HEK293 (cell line): ENCODE measurements at regions not wholly inside any gene's neighbourhood (a gene's known extent, or its start where the extent isn't known, plus 50 kb on each side); places are given as distances from the start of the nearest gene placed in this dataset.

Experiments used
- CTCF ChIA-PET: fragments of 350-600 bp; formaldehyde crosslinking; extraction: SDS; loops from one replicate; lab custom pipeline; 2021; ENCODE audit warnings: antibody characterized with exemption; lab: Yijun Ruan, JAX
- POLR2A ChIA-PET: fragments of 300-600 bp; formaldehyde crosslinking; extraction: SDS; loops from one replicate; lab custom pipeline; 2020; ENCODE audit warnings: antibody characterized with exemption, inconsistent platforms; lab: Yijun Ruan, JAX
- H3K27ac ChIP-seq: fragments of 200-500 bp; sonication (Bioruptor generic); 2 replicates; pipeline ENCODE4 v1.5.1; 2014; ENCODE audit warnings: low read depth, low read length, control low read depth, inconsistent platforms; ENCODE audit errors: extremely low read depth
- H3K36me3 ChIP-seq, 2 experiments: fragments of 200-500 bp in 1 of 2; sonication (Bioruptor generic) in 1 of 2; 1 replicate in 1 of 2; 2 replicates in 1 of 2; pipeline ENCODE4 v1.5.1; 2014 to 2017; ENCODE audit warnings: inconsistent platforms in 2 of 2, low read length in 2 of 2; ENCODE audit not compliant: control insufficient read depth in 2 of 2, insufficient read depth in 1 of 2
- H3K4me1 ChIP-seq: fragments of 200-500 bp; sonication (Bioruptor generic); 2 replicates; pipeline ENCODE4 v1.5.1; 2014; ENCODE audit warnings: mild to moderate bottlenecking, low read length, inconsistent platforms; ENCODE audit not compliant: control insufficient read depth, insufficient read depth
- H3K4me3 ChIP-seq: 2 replicates; pipeline ENCODE4 v1.5.1; 2011; ENCODE audit warnings: low read depth, mild to moderate bottlenecking, control low read depth, low read length, moderate library complexity
- H3K9me3 ChIP-seq: fragments of 200-500 bp; sonication (Bioruptor generic); 2 replicates; pipeline ENCODE4 v1.5.1; 2014; ENCODE audit warnings: low read depth, low read length, inconsistent platforms; ENCODE audit not compliant: control insufficient read depth, insufficient read depth
- AEBP2 ChIP-seq: fragments of 450-650 bp; formaldehyde crosslinking; IDR thresholded peaks from 2 replicates; pipeline ENCODE4 v1.5.1; 2016; ENCODE audit warnings: missing biosample characterization, missing genetic modification characterization, borderline replicate concordance
- CTCF ChIP-seq: fragments of 450-650 bp; formaldehyde crosslinking; IDR thresholded peaks from 2 replicates; pipeline ENCODE4 v1.5.1; 2016; ENCODE audit warnings: missing biosample characterization, missing genetic modification characterization
- FEZF1 ChIP-seq: fragments of 450-650 bp; formaldehyde crosslinking; IDR thresholded peaks from 2 replicates; pipeline ENCODE4 v1.5.1; 2016; ENCODE audit warnings: missing biosample characterization, missing genetic modification characterization
- GLI2 ChIP-seq: fragments of 450-650 bp; formaldehyde crosslinking; IDR thresholded peaks from 2 replicates; pipeline ENCODE4; 2017; ENCODE audit warnings: missing biosample characterization, missing genetic modification characterization, low read depth, borderline replicate concordance
- HOXC10 ChIP-seq: sonication (generic); formaldehyde crosslinking; IDR thresholded peaks from 2 replicates; pipeline ENCODE4 v1.8.1; 2023; ENCODE audit warnings: mild to moderate bottlenecking, missing genetic modification reagents
- KLF1 ChIP-seq: fragments of 450-650 bp; formaldehyde crosslinking; IDR thresholded peaks from 2 replicates; pipeline ENCODE4 v1.5.1; 2016; ENCODE audit warnings: missing biosample characterization, missing genetic modification characterization
- KLF10 ChIP-seq: fragments of 450-650 bp; IDR thresholded peaks from 2 replicates; pipeline ENCODE4 v1.5.1; 2018; ENCODE audit warnings: missing biosample characterization, mild to moderate bottlenecking, missing genetic modification characterization
- KLF8 ChIP-seq: fragments of 450-650 bp; formaldehyde crosslinking; IDR thresholded peaks from 2 replicates; pipeline ENCODE4 v1.5.1; 2016; ENCODE audit warnings: missing biosample characterization, missing genetic modification characterization
- SETDB1 ChIP-seq: IDR thresholded peaks from one replicate; pipeline ENCODE4 v1.6.1; 2017; ENCODE audit warnings: mild to moderate bottlenecking, low read length, moderate library complexity, mixed read lengths; ENCODE audit not compliant: insufficient read length
- TRIM28 ChIP-seq: IDR thresholded peaks from 2 replicates; pipeline ENCODE4 v1.6.1; 2011; ENCODE audit warnings: low read length, control low read depth, borderline replicate concordance
- ZBTB26 ChIP-seq: fragments of 450-650 bp; formaldehyde crosslinking; optimal IDR thresholded peaks from 2 replicates; pipeline ENCODE3; 2016; ENCODE audit warnings: missing biosample characterization, mild to moderate bottlenecking, missing genetic modification characterization
- ZFP69B ChIP-seq: fragments of 450-650 bp; formaldehyde crosslinking; IDR thresholded peaks from 2 replicates; pipeline ENCODE4 v1.5.1; 2016; ENCODE audit warnings: missing biosample characterization, missing genetic modification characterization
- ZIC2 ChIP-seq: fragments of 450-650 bp; formaldehyde crosslinking; IDR thresholded peaks from 2 replicates; pipeline ENCODE4 v1.5.1; 2016; ENCODE audit warnings: missing biosample characterization, missing genetic modification characterization
- ZNF140 ChIP-seq: fragments of 450-650 bp; formaldehyde crosslinking; IDR thresholded peaks from 2 replicates; pipeline ENCODE4 v1.5.1; 2016; ENCODE audit warnings: missing biosample characterization, missing genetic modification characterization
- ZNF148 ChIP-seq: fragments of 450-650 bp; formaldehyde crosslinking; IDR thresholded peaks from 2 replicates; pipeline ENCODE4 v1.5.0; 2017; ENCODE audit warnings: missing biosample characterization, missing genetic modification characterization, borderline replicate concordance
- ZNF155 ChIP-seq: fragments of 450-650 bp; formaldehyde crosslinking; IDR thresholded peaks from 2 replicates; pipeline ENCODE4 v1.5.1; 2016; ENCODE audit warnings: missing biosample characterization, missing genetic modification characterization
- ZNF211 ChIP-seq: fragments of 450-650 bp; formaldehyde crosslinking; IDR thresholded peaks from 2 replicates; pipeline ENCODE4 v1.5.1; 2016; ENCODE audit warnings: low read depth, missing biosample characterization, missing genetic modification characterization
- ZNF302 ChIP-seq: fragments of 450-650 bp; formaldehyde crosslinking; IDR thresholded peaks from 2 replicates; pipeline ENCODE4 v1.5.1; 2016; ENCODE audit warnings: missing biosample characterization, missing genetic modification characterization, low read depth
- ZNF394 ChIP-seq: fragments of 450-650 bp; formaldehyde crosslinking; IDR thresholded peaks from 2 replicates; pipeline ENCODE4 v1.5.1; 2016; ENCODE audit warnings: missing biosample characterization, missing genetic modification characterization, mild to moderate bottlenecking, moderate library complexity, borderline replicate concordance
- ZNF433 ChIP-seq: fragments of 450-650 bp; formaldehyde crosslinking; IDR thresholded peaks from 2 replicates; pipeline ENCODE4 v1.5.1; 2016; ENCODE audit warnings: missing biosample characterization, missing genetic modification characterization, low read depth
- ZNF48 ChIP-seq: fragments of 450-650 bp; formaldehyde crosslinking; IDR thresholded peaks from 2 replicates; pipeline ENCODE4 v1.5.1; 2016; ENCODE audit warnings: missing biosample characterization, missing genetic modification characterization
- ZNF791 ChIP-seq: fragments of 450-650 bp; formaldehyde crosslinking; IDR thresholded peaks from 2 replicates; pipeline ENCODE4 v1.5.1; 2016; ENCODE audit warnings: missing biosample characterization, missing genetic modification characterization
- ZSCAN4 ChIP-seq: fragments of 450-650 bp; formaldehyde crosslinking; IDR thresholded peaks from 2 replicates; pipeline ENCODE4 v1.5.1; 2017; ENCODE audit warnings: missing biosample characterization, missing genetic modification characterization

- Histone ChIP-seq H3K27ac (no peak overlapping the region), H3K4me1 (no peaks in the 10 kb centered on the region), H3K9me3 (no peaks in the 10 kb centered on the region), H3K36me3 (no peaks in the 10 kb centered on the region), H3K4me3 (no peak overlapping the region)
- POLR2A ChIA-PET: no interaction called here
- TF ChIP-seq ZNF140 (no peak), KLF10 (tag by site-specific recombination) (no peak), FEZF1 (no peak), KLF1 (tag by site-specific recombination) (no peak)
- TF ChIP-seq, all 188 proteins: peak for 0
- CTCF ChIA-PET: no interaction called here
These were observed 159.2 kb upstream of the SLC38A2 start for GRCh38 chr12:46531804-46532203.

- ChIA-PET CTCF (no interaction called here), POLR2A (no interaction called here)
- Histone ChIP-seq H3K9me3 (no peaks in the 10 kb centered on the region), H3K4me1 (no peaks in the 10 kb centered on the region), H3K36me3 (no peaks in the 10 kb centered on the region), H3K4me3 (no peak overlapping the region), H3K27ac (no peak overlapping the region)
- no peak for TF ChIP-seq ZSCAN4 (tag by site-specific recombination)
- no peak for TF ChIP-seq ZNF791 (tag by site-specific recombination)
- TF ChIP-seq KLF8: no peak
- no peak for TF ChIP-seq GLI2 (tag by site-specific recombination)
- TF ChIP-seq SETDB1: peak; percentile 33
- peak; percentile 26; the same call in 1 of the 2 replicates for TF ChIP-seq TRIM28
- no peak for TF ChIP-seq CTCF (tag by site-specific recombination)
These were observed 158.6 kb upstream of the SLC38A2 start for GRCh38 chr12:46531059-46531785.

GRCh38 chr12:46530373-46531056 lies 157.9 kb upstream of the SLC38A2 start:
- no peaks in the 10 kb centered on the region for H3K36me3 ChIP-seq
- H3K4me1 ChIP-seq: no peaks in the 10 kb centered on the region
- H3K27ac ChIP-seq: no peak overlapping the region
- ChIA-PET POLR2A (no interaction called here), CTCF (interaction anchor here (1.0 kb wide), 1 partner anchor 16 kb away, joined by 3 read pairs; no protein-coding TSS in a partner anchor)
- no peak overlapping the region for H3K4me3 ChIP-seq
- H3K9me3 ChIP-seq: no peaks in the 10 kb centered on the region
- TF ChIP-seq AEBP2 (tag by site-specific recombination) (no peak), ZIC2 (tag by site-specific recombination) (no peak), ZNF211 (tag by site-specific recombination) (no peak), ZNF394 (tag by site-specific recombination) (no peak), ZNF433 (tag by site-specific recombination) (no peak), ZNF148 (tag by site-specific recombination) (no peak), ZNF155 (tag by site-specific recombination) (no peak), ZBTB26 (tag by site-specific recombination) (no peak), ZFP69B (tag by site-specific recombination) (no peak), ZNF302 (tag by site-specific recombination) (no peak), HOXC10 (no peak), ZNF48 (tag by site-specific recombination) (no peak)
